ENCODE measurements at regions not wholly inside any gene's neighbourhood (a gene's known extent, or its start where the extent isn't known, plus 50 kb on each side); places are given as distances from the start of the nearest gene placed in this dataset.

DNA sequence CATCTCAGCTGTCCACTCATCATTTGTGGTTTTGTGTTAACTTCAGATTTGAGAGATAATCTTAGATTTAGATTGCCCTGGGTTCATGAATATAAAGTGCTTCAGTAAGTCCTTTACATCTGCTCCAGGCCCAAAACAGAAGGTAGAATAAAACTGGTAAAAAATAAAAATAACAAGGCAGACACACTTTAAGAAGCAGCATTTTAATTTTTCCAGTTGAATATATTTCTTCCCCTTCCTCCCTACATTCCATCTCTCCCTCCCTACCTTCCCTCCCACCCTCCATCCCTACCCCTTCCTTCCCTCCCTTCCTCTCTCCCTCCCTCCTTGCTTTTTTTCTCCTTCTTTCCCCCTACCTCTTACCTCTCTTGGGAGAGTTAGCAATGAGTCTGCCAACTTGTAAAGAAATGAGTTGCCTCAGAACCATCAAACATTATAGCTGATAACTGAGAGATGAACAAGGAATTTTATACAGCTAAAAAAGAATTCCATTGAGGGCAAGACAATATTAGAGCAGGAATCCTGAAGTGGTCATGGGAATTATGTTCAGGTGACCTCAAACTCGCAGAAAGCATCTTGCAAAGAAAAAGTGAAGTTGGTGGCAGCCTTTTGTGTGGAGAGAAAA lies 145.0 kb upstream of the SOX4 start:
- no peak for TF ChIP-seq EZH2 (IDR thresholded peaks at IDR 0.05; ENCODE audit: borderline replicate concordance, insufficient read depth, low read depth, low read length, poor library complexity, severe bottlenecking)
- TF ChIP-seq, protein P1, sequence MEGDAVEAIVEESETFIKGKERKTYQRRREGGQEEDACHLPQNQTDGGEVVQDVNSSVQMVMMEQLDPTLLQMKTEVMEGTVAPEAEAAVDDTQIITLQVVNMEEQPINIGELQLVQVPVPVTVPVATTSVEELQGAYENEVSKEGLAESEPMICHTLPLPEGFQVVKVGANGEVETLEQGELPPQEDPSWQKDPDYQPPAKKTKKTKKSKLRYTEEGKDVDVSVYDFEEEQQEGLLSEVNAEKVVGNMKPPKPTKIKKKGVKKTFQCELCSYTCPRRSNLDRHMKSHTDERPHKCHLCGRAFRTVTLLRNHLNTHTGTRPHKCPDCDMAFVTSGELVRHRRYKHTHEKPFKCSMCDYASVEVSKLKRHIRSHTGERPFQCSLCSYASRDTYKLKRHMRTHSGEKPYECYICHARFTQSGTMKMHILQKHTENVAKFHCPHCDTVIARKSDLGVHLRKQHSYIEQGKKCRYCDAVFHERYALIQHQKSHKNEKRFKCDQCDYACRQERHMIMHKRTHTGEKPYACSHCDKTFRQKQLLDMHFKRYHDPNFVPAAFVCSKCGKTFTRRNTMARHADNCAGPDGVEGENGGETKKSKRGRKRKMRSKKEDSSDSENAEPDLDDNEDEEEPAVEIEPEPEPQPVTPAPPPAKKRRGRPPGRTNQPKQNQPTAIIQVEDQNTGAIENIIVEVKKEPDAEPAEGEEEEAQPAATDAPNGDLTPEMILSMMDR (IDR thresholded peaks at IDR 0.05): no peak

Data from B cell (primary cell).